Fibroblast of mammary gland (primary cell): ENCODE measurements at regions not wholly inside any gene's neighbourhood (a gene's known extent, or its start where the extent isn't known, plus 50 kb on each side); places are given as distances from the start of the nearest gene placed in this dataset.

ENCODE experiments used
- DNase-seq: peaks from one replicate; pipeline ENCODE4 v3.0.0-alpha.2; 2010; ENCODE audit warnings: low read depth
- H3K4me3 ChIP-seq: 2 replicates; pipeline ENCODE4 v1.5.1; 2011; ENCODE audit warnings: low read depth, mild to moderate bottlenecking, low read length, moderate library complexity; ENCODE audit not compliant: control insufficient read depth
- CTCF ChIP-seq: conservative IDR thresholded peaks from 2 replicates; pipeline ENCODE4 v1.5.1; 2011; ENCODE audit warnings: low read depth, low read length, inconsistent platforms; ENCODE audit not compliant: control insufficient read depth, insufficient read depth

- H3K4me3 ChIP-seq: no peak overlapping the region
- TF ChIP-seq CTCF: no peak
- DNase-seq: no peak
Observed at GRCh38 chr4:129437347-129437746, 341.4 kb downstream of the C4orf33 start.

DNA sequence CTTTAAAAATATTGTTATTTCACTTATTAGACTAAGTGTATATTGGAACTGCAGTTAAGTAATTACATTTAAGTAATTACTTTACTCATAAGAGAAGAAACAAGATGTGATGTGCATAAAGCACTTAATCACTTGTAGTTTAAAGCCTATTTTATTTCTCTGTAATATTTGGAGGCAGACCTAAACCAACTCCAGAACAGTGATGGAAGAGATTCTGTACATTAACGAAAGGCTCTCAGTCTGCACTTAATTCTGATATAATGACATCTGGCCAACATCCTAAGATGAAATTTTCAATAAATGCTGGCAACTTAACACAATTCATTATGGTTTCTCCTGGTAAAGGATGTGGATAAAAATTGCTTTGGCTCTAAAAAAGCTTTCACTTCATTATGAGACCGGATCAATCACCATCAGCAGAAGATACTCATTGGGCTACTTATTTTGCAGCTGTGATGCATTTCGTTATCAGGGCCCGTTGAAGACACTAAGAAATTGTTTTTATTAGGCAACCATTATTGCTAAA lies 342.6 kb downstream of the C4orf33 start:
- no peak for TF ChIP-seq CTCF
- no peak overlapping the region for H3K4me3 ChIP-seq
- DNase-seq: no peak

GRCh38 chr4:129446074-129446473 lies 350.1 kb downstream of the C4orf33 start:
- TF ChIP-seq CTCF: no peak
- no peak for DNase-seq

DNA sequence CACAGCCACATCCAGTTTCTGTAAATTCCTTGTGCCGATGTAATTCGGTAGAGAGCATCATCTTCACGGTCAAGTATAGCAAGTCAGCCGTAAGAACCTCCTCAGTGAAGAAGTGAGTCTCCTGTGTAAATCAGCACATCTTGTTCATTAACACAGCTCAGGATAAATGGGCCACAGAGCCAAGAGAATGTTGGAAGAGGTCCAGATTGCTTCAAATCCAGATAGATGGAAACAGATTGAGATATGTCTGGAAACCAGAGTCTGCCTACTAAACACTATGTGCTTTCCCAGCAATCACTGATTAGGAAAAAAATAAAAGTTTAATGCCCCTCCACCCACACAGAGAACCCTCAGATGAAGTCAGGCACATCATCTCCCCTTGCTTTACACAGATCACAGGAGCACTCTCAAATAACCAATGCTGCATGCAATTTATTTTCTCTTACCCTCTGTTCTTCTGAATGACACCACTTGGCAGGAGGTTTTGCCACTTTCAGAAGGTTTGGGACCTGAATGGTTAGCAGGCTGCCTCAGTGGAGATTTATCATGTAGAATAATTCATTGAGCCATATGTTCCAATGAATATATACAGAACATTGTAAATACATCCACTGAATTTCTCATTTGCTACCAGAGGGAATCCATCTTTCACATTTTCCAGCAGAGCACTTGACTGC lies 357.7 kb downstream of the C4orf33 start:
- TF ChIP-seq CTCF: no peak
- DNase-seq: no peak
- H3K4me3 ChIP-seq: no peak overlapping the region

More at GRCh38 chr4:129446074-129446473, 350.1 kb downstream of the C4orf33 start:
- no peak overlapping the region for H3K4me3 ChIP-seq

GRCh38 chr4:129455482-129455881 lies 359.5 kb downstream of the C4orf33 start:
- no peak for TF ChIP-seq CTCF
- no peak for DNase-seq
- no peak overlapping the region for H3K4me3 ChIP-seq

DNA sequence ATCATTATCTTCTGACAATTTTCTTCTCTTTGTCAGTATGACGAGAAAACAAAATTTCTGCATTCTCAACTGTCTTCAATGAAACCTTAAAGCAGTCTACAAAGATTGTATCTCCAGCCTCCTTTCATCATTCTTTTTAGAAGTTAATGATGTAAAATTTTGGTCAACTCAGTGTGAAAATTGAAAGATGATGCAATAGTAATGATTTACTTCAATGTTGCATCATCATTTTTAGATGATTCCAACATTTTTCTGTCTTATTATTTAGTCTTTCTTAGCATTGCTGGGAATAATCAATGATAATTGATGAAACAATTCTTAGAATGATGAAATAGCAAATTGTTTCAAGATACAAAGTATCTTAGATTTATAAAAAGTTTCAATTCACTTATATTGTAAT lies 372.7 kb downstream of the C4orf33 start:
- H3K4me3 ChIP-seq: no peak overlapping the region
- no peak for TF ChIP-seq CTCF
- no peak for DNase-seq
